Activated CD4-positive, alpha-beta T cell treated with anti-CD3 and anti-CD28 coated beads for 4 hours (primary cell): ENCODE measurements at regions not wholly inside any gene's neighbourhood (a gene's known extent, or its start where the extent isn't known, plus 50 kb on each side); places are given as distances from the start of the nearest gene placed in this dataset.
"Not testable (repeated sequence)": the region's sequence is repeated elsewhere in the genome, so short reads cannot be mapped to it uniquely, and the experiment has no call there.

Experiments used
- DNase-seq, 2 donors: peaks; one replicate each; pipeline ENCODE4 v3.0.0-alpha.2; 2020

GRCh38 chr21:18567770-18568169, 164.2 kb upstream of the TMPRSS15 start:
- DNase-seq, result not testable (repeated sequence)

GRCh38 chr21:18588001-18588662, 184.5 kb upstream of the TMPRSS15 start:
- DNase-seq, result no peak

GRCh38 chr21:18601146-18601545, 197.6 kb upstream of the TMPRSS15 start:
- DNase-seq, result no peak

GRCh38 chr21:18602711-18603110, 199.1 kb upstream of the TMPRSS15 start:
- DNase-seq, result no peak

GRCh38 chr21:18603261-18603660, 199.7 kb upstream of the TMPRSS15 start:
- no peak for DNase-seq

GRCh38 chr21:18603980-18604379, 200.4 kb upstream of the TMPRSS15 start:
- no peak for DNase-seq

GRCh38 chr21:18608226-18608625, 204.6 kb upstream of the TMPRSS15 start:
- no peak for DNase-seq

- DNase-seq, result no peak
Measured at GRCh38 chr21:18614303-18614702, 210.7 kb upstream of the TMPRSS15 start.

- no peak for DNase-seq
Measured at GRCh38 chr21:18617291-18617690, 213.7 kb upstream of the TMPRSS15 start.

GRCh38 chr21:18620436-18620835, 216.9 kb upstream of the TMPRSS15 start:
- no peak for DNase-seq

- DNase-seq, result no peak
Measured at GRCh38 chr21:18622383-18622782, 218.8 kb upstream of the TMPRSS15 start.

- no peak for DNase-seq
Measured at GRCh38 chr21:18630446-18630845, 226.9 kb upstream of the TMPRSS15 start.

GRCh38 chr21:18636897-18637296, 233.3 kb upstream of the TMPRSS15 start:
- no peak for DNase-seq

GRCh38 chr21:18646116-18646515, 242.5 kb upstream of the TMPRSS15 start:
- no peak for DNase-seq

GRCh38 chr21:18655931-18656330, 252.3 kb upstream of the TMPRSS15 start:
- no peak for DNase-seq

GRCh38 chr21:18661842-18662241, 258.3 kb upstream of the TMPRSS15 start:
- DNase-seq, result no peak

- DNase-seq, result no peak
Measured at GRCh38 chr21:18663663-18664062, 260.1 kb upstream of the TMPRSS15 start.

GRCh38 chr21:18666725-18667124, 263.1 kb upstream of the TMPRSS15 start:
- DNase-seq, result no peak

GRCh38 chr21:18673789-18674188, 270.2 kb upstream of the TMPRSS15 start:
- no peak for DNase-seq

- DNase-seq, result no peak
Measured at GRCh38 chr21:18677632-18678031, 274.0 kb upstream of the TMPRSS15 start.

- no peak for DNase-seq
Measured at GRCh38 chr21:18705971-18706370, 302.4 kb upstream of the TMPRSS15 start.

- DNase-seq, result no peak
Measured at GRCh38 chr21:18711662-18712061, 308.1 kb upstream of the TMPRSS15 start.

- no peak for DNase-seq
Measured at GRCh38 chr21:18715606-18716005, 312.0 kb upstream of the TMPRSS15 start.

GRCh38 chr21:18716578-18717138, 313.1 kb upstream of the TMPRSS15 start:
- DNase-seq, result no peak

- no peak for DNase-seq
Measured at GRCh38 chr21:18722193-18722592, 318.6 kb upstream of the TMPRSS15 start.
